ENCODE measurements at regions not wholly inside any gene's neighbourhood (a gene's known extent, or its start where the extent isn't known, plus 50 kb on each side); places are given as distances from the start of the nearest gene placed in this dataset.

GRCh38 chr5:111631328-111631727, 119.0 kb upstream of the STARD4 start:
- TF ChIP-seq CTCF (IDR thresholded peaks at IDR 0.05) (no peak), POLR2A (IDR thresholded peaks at IDR 0.05) (no peak)
